Muscle of back (tissue), 3 donors: ENCODE measurements at regions not wholly inside any gene's neighbourhood (a gene's known extent, or its start where the extent isn't known, plus 50 kb on each side); places are given as distances from the start of the nearest gene placed in this dataset.
"Not testable (repeated sequence)": the region's sequence is repeated elsewhere in the genome, so short reads cannot be mapped to it uniquely, and the experiment has no call there.

Source experiments
- DNase-seq, 3 donors: peaks; one replicate each; pipeline versions ENCODE4 v3.0.0 to v3.0.0-alpha.2; 2013

DNA sequence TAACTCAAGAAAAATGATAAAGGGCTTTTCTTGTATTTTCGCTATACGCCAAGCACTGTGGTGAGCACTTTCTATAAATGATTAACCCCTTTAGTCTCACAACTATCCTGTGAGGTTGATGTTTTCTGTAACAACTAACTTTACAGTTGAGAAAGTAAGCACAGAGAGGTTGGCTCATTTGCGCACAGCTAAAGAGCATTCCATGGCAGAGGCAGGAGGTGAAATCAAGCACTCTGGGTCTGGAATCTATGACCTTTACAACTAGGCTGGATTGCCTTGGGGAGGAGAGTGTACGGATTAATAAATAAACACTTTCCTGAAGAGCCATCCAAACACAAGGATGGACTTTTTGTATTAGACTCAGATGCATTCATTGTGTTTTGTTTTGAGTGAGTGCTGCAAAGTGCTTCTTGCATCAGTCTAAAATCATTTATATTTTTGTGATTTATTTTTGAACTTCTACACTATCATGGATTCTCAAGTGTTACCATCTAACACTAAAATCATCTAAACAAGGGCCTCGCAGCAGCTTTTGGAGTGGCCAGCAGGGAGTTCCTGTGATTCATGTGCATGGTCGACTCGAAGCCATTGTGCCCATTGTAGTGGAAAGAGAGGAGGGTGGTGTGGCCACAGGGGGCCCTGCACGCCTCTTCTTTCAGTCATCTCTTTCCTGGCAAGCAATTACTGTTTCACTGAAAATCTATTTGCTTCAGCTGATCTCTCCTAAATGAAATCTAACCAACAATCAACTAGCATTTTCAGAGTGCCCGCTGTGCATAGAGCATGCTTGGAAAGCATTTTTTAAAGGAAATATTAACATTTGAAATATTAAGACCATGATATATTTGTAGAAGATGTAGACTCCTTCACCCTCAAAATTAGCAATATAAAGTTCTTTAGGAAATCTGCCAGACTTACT, 633.4 kb upstream of the COBL start:
- DNase-seq: no peak

DNA sequence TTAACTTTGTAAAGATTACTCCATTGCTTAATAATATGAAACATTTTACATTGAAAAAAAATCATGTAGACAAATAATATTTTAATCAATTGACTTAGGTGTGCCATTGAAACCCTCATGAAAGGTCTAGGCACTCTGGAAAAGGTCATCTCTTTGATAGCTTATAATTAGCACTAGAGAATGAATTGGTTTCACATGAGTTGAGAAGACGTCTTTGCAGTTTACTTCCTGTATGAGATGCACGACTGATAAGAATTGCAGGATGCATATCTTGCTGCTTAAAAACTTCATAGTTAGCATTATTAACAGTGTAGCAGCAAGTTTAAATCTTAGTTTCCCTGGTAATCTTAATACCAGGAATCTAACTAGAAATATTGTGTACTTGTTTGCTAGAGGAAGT, 614.2 kb upstream of the COBL start:
- DNase-seq: no peak

- DNase-seq: no peak
Observed at GRCh38 chr7:51929818-51930217, 613.2 kb upstream of the COBL start.

DNA sequence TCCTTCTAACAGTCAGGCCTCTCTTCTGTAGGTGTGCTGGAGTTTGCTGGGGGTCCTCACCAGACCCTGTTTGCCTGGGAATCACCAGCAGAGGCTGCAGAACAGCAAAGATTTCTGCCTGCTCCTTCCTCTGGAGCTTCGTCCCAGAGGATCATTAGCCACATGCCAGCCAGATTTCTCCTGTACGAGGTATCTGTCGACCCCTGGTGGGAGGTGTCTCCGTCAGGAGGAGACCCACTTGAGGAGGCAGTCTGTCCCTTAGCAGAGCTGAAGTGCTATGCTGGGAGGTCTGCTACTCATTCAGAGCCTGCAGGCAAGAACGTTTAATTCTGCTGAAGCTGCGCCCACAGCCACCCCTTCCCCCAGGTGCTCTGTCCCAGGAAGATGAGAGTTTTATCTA, 611.1 kb upstream of the COBL start:
- no peak for DNase-seq

- DNase-seq: no peak
Observed at GRCh38 chr7:51918581-51918980, 602.0 kb upstream of the COBL start.

DNA sequence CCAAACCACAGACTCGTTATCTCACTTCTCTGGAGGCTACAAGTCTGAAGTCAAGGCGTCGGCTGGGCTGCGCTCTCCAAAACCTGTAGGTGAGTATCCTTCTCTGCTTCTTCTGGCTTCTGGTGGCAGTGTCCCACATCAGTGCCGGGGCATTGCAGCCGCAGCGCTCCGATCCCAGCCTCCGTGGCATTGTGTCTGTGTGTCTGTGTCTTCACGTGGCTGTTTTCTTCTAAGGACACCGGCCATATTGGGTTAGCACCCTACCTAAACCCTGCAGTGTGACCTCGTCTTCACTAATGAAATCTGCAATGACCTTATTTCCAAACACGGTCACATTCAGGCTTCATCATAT, 584.9 kb upstream of the COBL start:
- no peak for DNase-seq

GRCh38 chr7:51900755-51901488, 584.3 kb upstream of the COBL start:
- DNase-seq: not testable (repeated sequence)

DNA sequence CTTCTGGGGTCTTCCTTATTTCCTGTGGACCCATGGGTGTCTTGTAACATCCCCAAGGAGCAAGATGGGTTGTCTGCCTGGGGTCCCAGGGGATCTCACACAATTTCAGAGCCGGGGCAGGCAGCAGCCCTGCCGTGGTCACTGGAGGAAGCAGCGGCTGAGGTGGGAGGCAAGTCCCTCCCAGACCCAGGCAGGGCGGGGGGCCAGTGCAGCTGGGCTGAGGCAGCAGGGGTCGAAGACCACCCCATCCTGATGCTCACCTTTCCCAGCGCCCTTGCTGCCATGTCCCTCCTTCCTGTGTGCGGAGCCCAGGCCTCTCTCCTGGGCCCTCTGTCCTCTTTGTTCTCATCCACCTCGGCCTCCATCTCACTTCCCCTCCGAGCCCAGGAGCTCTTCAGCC, 583.0 kb upstream of the COBL start:
- no peak for DNase-seq

- DNase-seq: no peak
Observed at GRCh38 chr7:51882412-51882811, 565.8 kb upstream of the COBL start.

DNA sequence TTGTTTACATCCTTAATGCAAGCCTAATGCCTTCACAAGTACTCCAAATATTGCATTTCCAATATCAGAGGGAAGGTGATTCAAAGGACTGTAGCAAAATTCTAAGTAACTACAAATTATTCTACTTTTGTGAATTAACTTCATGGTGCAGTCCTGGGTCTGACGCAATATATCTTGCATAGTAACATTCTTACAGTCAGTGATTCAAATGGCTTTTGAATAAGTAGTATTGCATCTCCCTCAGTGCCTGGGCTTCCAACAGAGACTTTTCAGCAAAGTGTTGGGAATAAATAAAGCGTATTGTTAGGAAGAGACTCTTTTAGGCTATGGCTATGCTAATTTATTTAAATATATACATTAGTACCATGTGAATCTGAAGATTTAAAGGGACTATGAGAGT, 564.7 kb upstream of the COBL start:
- DNase-seq: no peak

GRCh38 chr7:51878865-51879264, 562.3 kb upstream of the COBL start:
- no peak for DNase-seq

DNA sequence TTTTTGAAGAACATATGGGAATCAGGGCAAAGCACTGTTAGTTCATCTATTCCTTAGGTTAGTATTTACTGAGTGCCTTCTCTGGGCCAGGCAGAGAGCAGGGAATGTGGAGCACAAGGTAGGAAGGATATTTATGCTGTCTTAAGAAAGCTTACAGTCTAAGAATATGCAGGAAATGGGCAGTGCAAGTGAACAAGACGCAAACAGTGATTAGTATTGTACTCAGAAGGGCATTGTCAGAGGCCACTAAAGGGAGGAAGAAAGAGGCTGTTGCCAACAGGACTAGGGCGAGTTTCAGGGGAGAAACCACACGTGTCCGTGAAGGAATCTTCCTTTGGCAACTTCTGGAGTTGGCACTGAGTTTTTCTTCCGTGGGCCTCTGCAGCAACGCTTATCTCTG, 552.8 kb upstream of the COBL start:
- no peak for DNase-seq

DNA sequence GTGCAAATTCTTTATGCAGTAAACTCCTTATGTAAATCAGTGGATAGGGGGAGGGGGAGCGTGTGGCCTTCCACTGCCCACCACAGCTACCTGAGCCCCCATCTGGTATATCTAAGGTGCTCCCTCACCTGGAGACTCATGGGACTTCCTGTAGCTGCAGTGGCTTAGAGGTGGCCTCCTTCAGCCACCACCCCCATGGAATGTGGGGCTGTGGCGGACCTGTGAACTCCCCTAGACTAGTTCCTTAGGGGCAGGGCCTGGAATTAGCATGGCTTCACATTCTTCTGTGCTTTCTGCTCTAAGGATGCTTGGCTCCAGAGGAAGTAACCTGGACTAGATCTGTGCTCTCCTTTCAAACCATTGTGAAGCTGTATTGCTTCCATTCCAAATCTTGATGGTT, 550.5 kb upstream of the COBL start:
- no peak for DNase-seq

DNA sequence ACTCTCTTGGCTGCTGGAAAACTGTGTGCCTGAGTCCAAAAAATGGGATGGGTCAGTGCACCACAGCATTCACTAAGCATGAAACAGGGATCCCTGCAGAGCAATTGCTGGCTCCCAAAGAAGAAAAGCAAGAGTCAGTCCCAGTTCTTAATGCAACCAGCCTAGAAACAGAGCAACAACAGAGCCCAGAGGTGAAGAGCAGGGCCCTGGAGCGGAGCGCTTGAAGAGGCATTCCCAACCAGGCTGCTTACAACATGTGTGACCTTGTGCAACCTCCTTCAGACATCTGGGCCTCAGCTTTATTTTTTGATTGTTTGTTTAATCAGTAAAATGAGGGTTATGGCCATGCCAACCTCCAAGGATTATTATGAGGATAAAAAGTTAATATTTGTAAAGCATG, 543.7 kb upstream of the COBL start:
- DNase-seq: no peak

GRCh38 chr7:51850126-51850525, 533.5 kb upstream of the COBL start:
- no peak for DNase-seq

- DNase-seq: peak in 1 of 3 donors; percentile 5
Observed at GRCh38 chr7:51847461-51848134, 531.0 kb upstream of the COBL start.

- DNase-seq: not testable (repeated sequence)
Observed at GRCh38 chr7:51839130-51839529, 522.5 kb upstream of the COBL start.

- DNase-seq: no peak
Observed at GRCh38 chr7:51827631-51828030, 511.0 kb upstream of the COBL start.

DNA sequence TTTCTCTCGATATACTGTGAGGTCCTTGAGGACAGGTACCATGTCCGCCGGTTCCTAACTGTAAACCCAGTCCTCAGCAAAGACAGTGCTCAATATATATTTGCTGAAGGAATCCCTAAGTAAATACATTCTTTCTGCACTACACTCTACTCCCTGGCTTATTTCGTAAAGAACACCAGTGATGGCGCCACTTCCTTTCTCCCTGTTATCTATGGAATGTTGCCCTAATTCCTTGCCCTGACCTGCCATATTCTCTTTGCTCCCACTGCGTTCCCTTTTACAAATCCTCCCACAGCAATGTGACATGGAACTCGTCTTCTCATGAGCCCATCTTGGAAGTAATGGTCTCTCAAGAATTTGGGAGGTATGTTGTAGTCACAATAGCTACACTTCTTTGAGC, 507.4 kb upstream of the COBL start:
- DNase-seq: no peak

GRCh38 chr7:51823437-51823836, 506.8 kb upstream of the COBL start:
- no peak for DNase-seq

- peak; percentile 3 to 58 (median 6) for DNase-seq
Observed at GRCh38 chr7:51817694-51818225, 501.2 kb upstream of the COBL start.

- DNase-seq: not testable (repeated sequence)
Observed at GRCh38 chr7:51805783-51806431, 489.3 kb upstream of the COBL start.
